Epidermal melanocyte (primary cell): ENCODE measurements at regions not wholly inside any gene's neighbourhood (a gene's known extent, or its start where the extent isn't known, plus 50 kb on each side); places are given as distances from the start of the nearest gene placed in this dataset.

Experiments
- DNase-seq: peaks from one replicate; pipeline ENCODE4 v3.0.0; 2011; ENCODE audit warnings: low spot score; ENCODE audit not compliant: insufficient read length

- no peak for DNase-seq
These were observed 202.1 kb downstream of the SNX18 start for GRCh38 chr5:54719384-54720283.

- DNase-seq = no peak
These were observed 201.1 kb downstream of the SNX18 start for GRCh38 chr5:54718656-54719055.

- no peak for DNase-seq
These were observed 200.3 kb downstream of the SNX18 start for GRCh38 chr5:54717870-54718269.

- DNase-seq = no peak
These were observed 199.9 kb downstream of the SNX18 start for GRCh38 chr5:54717459-54717858.

GRCh38 chr5:54713923-54714581, 196.5 kb downstream of the SNX18 start:
- no peak for DNase-seq

GRCh38 chr5:54709096-54709495, 191.5 kb downstream of the SNX18 start:
- no peak for DNase-seq

- no peak for DNase-seq
These were observed 190.3 kb downstream of the SNX18 start for GRCh38 chr5:54707841-54708240.

- DNase-seq = no peak
These were observed 188.6 kb downstream of the SNX18 start for GRCh38 chr5:54705994-54706653.

GRCh38 chr5:54704825-54705224, 187.3 kb downstream of the SNX18 start:
- DNase-seq = no peak

GRCh38 chr5:54704333-54704732, 186.8 kb downstream of the SNX18 start:
- DNase-seq = no peak

- DNase-seq = no peak
These were observed 186.2 kb downstream of the SNX18 start for GRCh38 chr5:54703565-54704255.

GRCh38 chr5:54703133-54703532, 185.6 kb downstream of the SNX18 start:
- no peak for DNase-seq

- DNase-seq = no peak
These were observed 184.9 kb downstream of the SNX18 start for GRCh38 chr5:54702470-54702869.

GRCh38 chr5:54700986-54701578, 183.5 kb downstream of the SNX18 start:
- peak; percentile 80 for DNase-seq

GRCh38 chr5:54696931-54697330, 179.4 kb downstream of the SNX18 start:
- DNase-seq = no peak

- no peak for DNase-seq
These were observed 178.8 kb downstream of the SNX18 start for GRCh38 chr5:54696346-54696745.

- no peak for DNase-seq
These were observed 177.8 kb downstream of the SNX18 start for GRCh38 chr5:54695198-54695966.

- DNase-seq = no peak
These were observed 176.5 kb downstream of the SNX18 start for GRCh38 chr5:54693936-54694657.

GRCh38 chr5:54692631-54693030, 175.1 kb downstream of the SNX18 start:
- DNase-seq = no peak

- DNase-seq = no peak
These were observed 174.1 kb downstream of the SNX18 start for GRCh38 chr5:54691656-54692055.
